ENCODE measurements at regions not wholly inside any gene's neighbourhood (a gene's known extent, or its start where the extent isn't known, plus 50 kb on each side); places are given as distances from the start of the nearest gene placed in this dataset.

- TF ChIP-seq CTCF (IDR thresholded peaks at IDR 0.05): no peak
- no peak for TF ChIP-seq ZFX (IDR thresholded peaks at IDR 0.05; ENCODE audit: borderline replicate concordance)
These were observed 88.3 kb downstream of the CLDN34 start for GRCh38 chrX:10055430-10055829.

Data from 22Rv1 (cell line).